ENCODE measurements at regions not wholly inside any gene's neighbourhood (a gene's known extent, or its start where the extent isn't known, plus 50 kb on each side); places are given as distances from the start of the nearest gene placed in this dataset.

- in situ Hi-C loops (cut with MboI; ENCODE audit: low pct_ligation_motif_present in 1 of 4, low pct_unique_long_range_greater_than_20kb in 1 of 4, low sequenced_read_pairs in 3 of 4) (no loop called here), intact Hi-C loops (cut with DNase I; ENCODE audit: low total_unique reads) (loop anchor here (1.0 kb wide), 1 partner anchor 47 kb away; no protein-coding TSS in a partner anchor)
- 80% methylated on average over 4 of the region's 4 CpGs; no CpG with 5 or more reads in 1 of the 2 donors for WGBS, 2 donors (ENCODE audit: low coverage in 1 of 2)
These were observed 332.4 kb upstream of the DMD start for GRCh38 chrX:33543757-33544156.

More at GRCh38 chrX:33543757-33544156, 332.4 kb upstream of the DMD start:
- DNase-seq, result no peak
- Histone ChIP-seq H3K4me1 (no peaks in the 10 kb centered on the region), H3K9me3 (no peaks in the 10 kb centered on the region), H3K4me3 (no peak overlapping the region), H3K36me3 (no peaks in the 10 kb centered on the region), H3K27me3 (no peaks in the 10 kb centered on the region), H3K27ac (no peak overlapping the region)
- TF ChIP-seq POLR2AphosphoS5 (IDR thresholded peaks at IDR 0.05), result no peak
- TF ChIP-seq POLR2A (IDR thresholded peaks at IDR 0.05), result no peak
